ENCODE measurements at regions not wholly inside any gene's neighbourhood (a gene's known extent, or its start where the extent isn't known, plus 50 kb on each side); places are given as distances from the start of the nearest gene placed in this dataset.
"Not testable (repeated sequence)": the region's sequence is repeated elsewhere in the genome, so short reads cannot be mapped to it uniquely, and the experiment has no call there.

DNA sequence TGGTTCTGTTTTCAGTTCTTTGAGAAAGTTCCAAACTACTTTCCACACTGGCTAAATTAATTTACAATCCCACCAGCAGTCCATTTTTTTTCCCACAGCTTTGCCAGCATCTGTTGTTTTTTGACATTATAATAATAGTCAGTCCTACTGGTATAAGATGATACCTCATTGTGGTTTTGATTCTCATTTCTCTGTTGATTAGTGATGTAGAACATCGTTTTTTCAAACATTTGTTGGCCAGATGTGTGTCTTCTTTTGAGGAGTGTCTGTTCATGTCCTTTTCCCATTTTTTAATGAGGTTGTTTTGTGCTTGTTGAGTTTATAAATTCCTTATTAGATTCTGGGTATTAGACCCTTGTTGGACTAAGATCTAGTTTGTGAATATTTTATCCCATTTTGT is 376.8 kb upstream of the NT5C1B start:
- H3K4me1 ChIP-seq (ENCODE audit: control insufficient read depth, insufficient read depth, low read length, poor library complexity, severe bottlenecking) = no peaks in the 10 kb centered on the region
- WGBS, 2 experiments (ENCODE audit: insufficient coverage in 2 of 2) = 38 to 60% methylated on average over 1 of the region's 1 CpG
- H3K36me3 ChIP-seq (ENCODE audit: control insufficient read depth, insufficient read depth, low read length) = no peaks in the 10 kb centered on the region
- no peak overlapping the region for H3K27ac ChIP-seq (ENCODE audit: low read depth, low read length, severe bottlenecking)
- no peak overlapping the region for H3K4me3 ChIP-seq (ENCODE audit: extremely low read depth, insufficient read depth, low read length, poor library complexity, severe bottlenecking)
- H3K9me3 ChIP-seq (ENCODE audit: control insufficient read depth, low read length) = no peaks in the 10 kb centered on the region

DNA sequence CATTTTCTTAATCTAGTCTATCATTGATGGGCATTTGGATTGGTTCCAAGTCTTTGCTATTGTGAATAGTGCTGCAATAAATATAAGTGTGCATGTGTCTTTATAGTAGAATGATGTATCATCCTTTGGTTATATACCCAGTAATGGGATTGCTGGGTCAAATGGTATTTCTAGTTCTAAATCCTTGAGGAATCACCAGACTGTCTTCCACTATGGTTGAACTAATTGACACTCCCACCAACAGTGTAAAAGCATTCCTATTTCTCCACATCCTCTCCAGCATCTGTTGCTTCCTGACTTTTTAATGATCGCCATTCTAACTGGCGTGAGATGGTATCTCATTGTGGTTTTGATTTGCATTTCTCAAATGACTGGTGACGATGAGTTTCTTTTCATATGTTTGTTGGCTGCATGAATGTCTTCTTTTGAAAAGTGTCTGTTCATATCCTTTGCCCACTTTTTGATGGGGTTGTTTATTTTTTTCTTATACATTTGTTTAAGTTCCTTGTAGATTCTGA is 374.4 kb upstream of the NT5C1B start:
- WGBS, 2 experiments (ENCODE audit: insufficient coverage in 2 of 2) = 70 to 100% methylated on average over 1 to 2 of the region's 3 CpGs
- not testable (repeated sequence) for H3K36me3 ChIP-seq (ENCODE audit: control insufficient read depth, insufficient read depth, low read length); H3K9me3 ChIP-seq (ENCODE audit: control insufficient read depth, low read length); H3K27ac ChIP-seq (ENCODE audit: low read depth, low read length, severe bottlenecking); H3K4me3 ChIP-seq (ENCODE audit: extremely low read depth, insufficient read depth, low read length, poor library complexity, severe bottlenecking); H3K4me1 ChIP-seq (ENCODE audit: control insufficient read depth, insufficient read depth, low read length, poor library complexity, severe bottlenecking)

DNA sequence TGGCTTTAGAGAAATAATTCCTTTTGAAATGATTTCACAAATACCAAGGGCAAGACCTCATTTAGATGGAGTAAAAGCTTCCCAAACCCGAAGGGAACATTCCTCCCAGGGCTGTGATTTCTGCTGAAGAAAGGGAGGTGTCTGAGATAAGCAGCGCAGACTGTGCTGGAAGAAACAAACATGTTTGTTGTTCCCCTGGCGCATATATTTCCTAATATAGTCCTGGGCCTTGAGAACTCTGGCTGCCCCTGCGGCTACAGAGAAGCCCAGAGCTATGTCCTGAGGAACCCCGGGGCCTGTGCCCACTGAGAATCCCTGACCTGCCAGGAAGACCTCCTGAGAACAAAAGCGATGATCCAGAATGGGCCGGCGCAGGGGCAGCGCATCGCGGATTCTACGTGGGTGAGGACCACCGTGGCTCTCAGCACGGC is 372.6 kb upstream of the NT5C1B start:
- WGBS, 2 experiments (ENCODE audit: insufficient coverage in 2 of 2) = 94 to 96% methylated on average over 9 to 13 of the region's 14 CpGs
- no peak overlapping the region for H3K27ac ChIP-seq (ENCODE audit: low read depth, low read length, severe bottlenecking)
- no peaks in the 10 kb centered on the region for H3K36me3 ChIP-seq (ENCODE audit: control insufficient read depth, insufficient read depth, low read length)
- no peaks in the 10 kb centered on the region for H3K9me3 ChIP-seq (ENCODE audit: control insufficient read depth, low read length)
- no peak overlapping the region for H3K4me3 ChIP-seq (ENCODE audit: extremely low read depth, insufficient read depth, low read length, poor library complexity, severe bottlenecking)
- no peaks in the 10 kb centered on the region for H3K4me1 ChIP-seq (ENCODE audit: control insufficient read depth, insufficient read depth, low read length, poor library complexity, severe bottlenecking)

DNA sequence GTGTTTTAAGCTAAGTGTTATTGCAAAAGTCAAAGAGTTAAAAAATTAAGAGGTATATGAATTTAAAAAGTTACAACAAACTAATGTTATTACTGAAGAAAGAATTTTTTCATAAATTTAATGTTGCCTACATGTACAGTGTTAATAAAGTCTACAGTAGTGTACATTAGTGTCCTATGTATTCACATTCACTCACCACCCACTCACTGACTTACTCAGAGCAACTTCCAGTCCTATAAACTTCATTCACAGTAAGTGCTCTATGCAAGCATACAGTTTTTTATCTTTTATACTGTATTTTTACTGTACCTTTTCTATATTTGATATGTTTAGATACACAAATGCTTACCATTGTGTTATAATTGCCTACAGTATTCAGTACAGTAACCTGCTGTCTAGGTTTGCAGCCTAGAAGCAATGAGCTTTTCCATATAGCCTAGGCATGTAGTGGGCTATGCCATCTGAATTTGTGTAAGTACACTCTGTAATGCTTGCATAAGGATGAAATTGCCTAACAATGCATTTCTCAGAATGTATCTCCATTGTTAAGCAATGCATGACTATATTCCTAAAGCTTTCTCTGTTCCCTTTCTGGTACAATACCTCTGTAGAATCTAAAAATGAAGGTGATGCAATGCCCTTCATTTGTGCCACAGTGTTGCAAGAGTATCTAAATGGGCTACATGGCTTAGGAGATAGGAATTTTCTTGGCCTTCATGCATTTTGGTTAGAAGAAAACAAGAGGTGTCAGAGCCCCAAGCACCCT is 370.8 kb upstream of the NT5C1B start:
- Histone ChIP-seq H3K4me1 (ENCODE audit: control insufficient read depth, insufficient read depth, low read length, poor library complexity, severe bottlenecking) (no peaks in the 10 kb centered on the region), H3K4me3 (ENCODE audit: extremely low read depth, insufficient read depth, low read length, poor library complexity, severe bottlenecking) (no peak overlapping the region), H3K9me3 (ENCODE audit: control insufficient read depth, low read length) (no peaks in the 10 kb centered on the region), H3K36me3 (ENCODE audit: control insufficient read depth, insufficient read depth, low read length) (no peaks in the 10 kb centered on the region), H3K27ac (ENCODE audit: low read depth, low read length, severe bottlenecking) (no peak overlapping the region)

DNA sequence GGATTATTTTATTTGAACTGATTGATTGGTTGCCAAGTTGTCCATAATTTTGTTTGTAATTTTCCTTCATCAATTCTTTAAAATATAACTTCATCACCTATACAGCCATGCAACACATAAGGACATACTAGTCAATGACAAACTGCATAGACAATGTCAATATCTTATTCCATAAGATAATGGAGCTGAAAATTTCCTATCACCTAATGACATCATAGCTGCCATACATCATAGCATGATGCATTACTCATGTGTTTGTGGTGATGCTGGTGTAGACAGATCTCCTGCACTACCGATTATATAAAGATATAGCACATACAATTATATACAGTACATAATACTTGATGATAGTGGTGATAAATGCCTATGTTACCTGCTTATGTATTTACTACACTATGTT is 369.8 kb upstream of the NT5C1B start:
- Histone ChIP-seq H3K27ac (ENCODE audit: low read depth, low read length, severe bottlenecking) (no peak overlapping the region), H3K9me3 (ENCODE audit: control insufficient read depth, low read length) (no peaks in the 10 kb centered on the region), H3K4me1 (ENCODE audit: control insufficient read depth, insufficient read depth, low read length, poor library complexity, severe bottlenecking) (no peaks in the 10 kb centered on the region), H3K36me3 (ENCODE audit: control insufficient read depth, insufficient read depth, low read length) (no peaks in the 10 kb centered on the region), H3K4me3 (ENCODE audit: extremely low read depth, insufficient read depth, low read length, poor library complexity, severe bottlenecking) (no peak overlapping the region)
- no CpG with 5 or more reads among the region's 1 CpG for WGBS, 2 experiments (ENCODE audit: insufficient coverage in 2 of 2)

DNA sequence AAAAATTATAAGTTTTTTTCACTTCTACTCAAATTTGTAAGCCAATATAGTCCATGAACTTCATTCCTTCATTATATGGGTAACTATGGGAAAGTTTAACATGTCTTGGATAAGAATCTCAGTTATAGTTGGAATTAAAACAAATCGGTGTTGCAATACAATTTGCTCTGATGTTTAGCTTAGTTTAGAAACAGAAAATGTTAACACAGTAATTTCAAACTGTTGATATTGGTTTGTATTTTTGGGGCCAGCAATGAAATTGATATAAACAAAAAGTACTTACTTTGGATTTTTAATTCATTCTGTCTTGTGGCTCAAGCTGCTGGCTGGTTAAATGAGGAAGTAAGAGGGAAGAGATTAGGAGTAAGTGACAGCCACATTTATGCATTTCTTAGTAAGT is 368.5 kb upstream of the NT5C1B start:
- Histone ChIP-seq H3K9me3 (ENCODE audit: control insufficient read depth, low read length) (no peaks in the 10 kb centered on the region), H3K4me1 (ENCODE audit: control insufficient read depth, insufficient read depth, low read length, poor library complexity, severe bottlenecking) (no peaks in the 10 kb centered on the region), H3K36me3 (ENCODE audit: control insufficient read depth, insufficient read depth, low read length) (no peaks in the 10 kb centered on the region), H3K27ac (ENCODE audit: low read depth, low read length, severe bottlenecking) (no peak overlapping the region), H3K4me3 (ENCODE audit: extremely low read depth, insufficient read depth, low read length, poor library complexity, severe bottlenecking) (no peak overlapping the region)
- WGBS, 2 experiments (ENCODE audit: insufficient coverage in 2 of 2) = 100% methylated on average over 1 of the region's 1 CpG; no CpG with 5 or more reads in 1 of the 2 experiments

DNA sequence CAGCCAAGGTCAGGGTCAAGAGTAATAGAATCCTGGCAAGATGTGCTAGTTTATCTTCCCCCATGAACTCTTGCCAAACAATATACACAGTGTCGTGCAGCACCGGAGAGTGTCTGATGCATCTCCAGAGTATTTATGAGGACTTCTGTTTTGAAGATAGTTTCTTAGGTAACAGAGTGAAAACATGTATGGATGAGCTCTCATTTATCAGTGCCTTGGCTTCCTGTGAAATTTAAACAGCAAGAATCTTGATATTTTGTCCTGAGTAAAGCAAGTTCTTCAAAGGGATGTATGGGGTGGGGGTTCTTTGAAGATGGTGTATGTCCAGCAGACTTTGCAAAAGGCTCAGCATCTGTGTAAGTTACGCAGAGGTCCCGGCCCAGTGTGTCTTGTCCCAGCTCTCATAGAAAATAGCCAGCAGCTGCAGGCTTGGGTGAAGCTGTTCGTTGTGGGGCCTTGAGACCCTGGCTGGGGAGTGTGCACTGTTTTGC is 361.0 kb upstream of the NT5C1B start:
- peak overlapping the region; percentile 41 for H3K27ac ChIP-seq (ENCODE audit: low read depth, low read length, severe bottlenecking)
- H3K9me3 ChIP-seq (ENCODE audit: control insufficient read depth, low read length) = no peaks in the 10 kb centered on the region
- no peaks in the 10 kb centered on the region for H3K36me3 ChIP-seq (ENCODE audit: control insufficient read depth, insufficient read depth, low read length)
- no peak overlapping the region for H3K4me3 ChIP-seq (ENCODE audit: extremely low read depth, insufficient read depth, low read length, poor library complexity, severe bottlenecking)
- peaks cover 6% of the 10 kb centered on the region for H3K4me1 ChIP-seq (ENCODE audit: control insufficient read depth, insufficient read depth, low read length, poor library complexity, severe bottlenecking)
- WGBS, 2 experiments (ENCODE audit: insufficient coverage in 2 of 2) = 83 to 93% methylated on average over 3 to 4 of the region's 5 CpGs

DNA sequence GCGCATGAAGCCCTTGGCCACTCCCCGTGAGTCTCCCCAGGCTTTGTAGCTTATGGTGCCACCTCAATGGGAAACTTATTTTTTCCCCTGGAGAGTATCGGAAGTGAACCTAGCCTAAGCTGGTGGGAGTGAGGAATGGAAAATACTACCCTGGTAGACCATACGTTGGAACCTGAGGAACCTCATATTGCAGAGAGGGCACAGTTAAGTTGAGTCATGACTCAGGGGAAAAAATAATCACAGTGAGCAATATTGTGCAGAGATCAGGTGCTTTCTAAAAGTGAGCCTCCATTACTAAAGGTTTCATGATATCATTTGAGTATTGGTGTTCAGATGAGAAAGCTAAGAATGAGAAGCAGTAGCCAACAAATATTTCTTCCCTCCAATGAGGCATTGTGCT is 360.5 kb upstream of the NT5C1B start:
- no peak overlapping the region for H3K27ac ChIP-seq (ENCODE audit: low read depth, low read length, severe bottlenecking)
- no peak overlapping the region for H3K4me3 ChIP-seq (ENCODE audit: extremely low read depth, insufficient read depth, low read length, poor library complexity, severe bottlenecking)
- peaks cover 6% of the 10 kb centered on the region for H3K4me1 ChIP-seq (ENCODE audit: control insufficient read depth, insufficient read depth, low read length, poor library complexity, severe bottlenecking)
- no peaks in the 10 kb centered on the region for H3K9me3 ChIP-seq (ENCODE audit: control insufficient read depth, low read length)
- no peaks in the 10 kb centered on the region for H3K36me3 ChIP-seq (ENCODE audit: control insufficient read depth, insufficient read depth, low read length)
- WGBS, 2 experiments (ENCODE audit: insufficient coverage in 2 of 2) = 93 to 96% methylated on average over 3 to 4 of the region's 4 CpGs

DNA sequence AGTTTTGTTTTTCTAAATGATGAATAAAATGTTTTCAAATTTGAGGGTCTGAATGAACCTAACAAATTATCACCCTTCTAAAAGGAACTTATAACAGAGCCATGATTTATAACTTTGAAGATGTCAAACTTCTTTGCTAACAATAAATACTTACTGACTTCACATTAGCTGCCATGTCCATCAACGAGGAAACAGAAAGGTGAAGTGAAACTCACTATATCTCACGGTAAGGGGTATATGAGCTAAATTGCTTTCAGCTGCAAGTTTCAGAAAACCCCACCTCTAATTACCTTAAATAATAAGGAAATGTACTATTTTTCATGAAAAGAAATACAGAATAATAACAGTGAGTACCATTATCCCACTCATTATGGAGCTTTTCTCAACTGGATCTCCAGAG is 350.8 kb upstream of the NT5C1B start:
- Histone ChIP-seq H3K27ac (ENCODE audit: low read depth, low read length, severe bottlenecking) (no peak overlapping the region), H3K4me3 (ENCODE audit: extremely low read depth, insufficient read depth, low read length, poor library complexity, severe bottlenecking) (no peak overlapping the region), H3K36me3 (ENCODE audit: control insufficient read depth, insufficient read depth, low read length) (no peaks in the 10 kb centered on the region), H3K9me3 (ENCODE audit: control insufficient read depth, low read length) (no peaks in the 10 kb centered on the region), H3K4me1 (ENCODE audit: control insufficient read depth, insufficient read depth, low read length, poor library complexity, severe bottlenecking) (no peaks in the 10 kb centered on the region)
- no CpG with 5 or more reads among the region's 2 CpGs for WGBS, 2 experiments (ENCODE audit: insufficient coverage in 2 of 2)

DNA sequence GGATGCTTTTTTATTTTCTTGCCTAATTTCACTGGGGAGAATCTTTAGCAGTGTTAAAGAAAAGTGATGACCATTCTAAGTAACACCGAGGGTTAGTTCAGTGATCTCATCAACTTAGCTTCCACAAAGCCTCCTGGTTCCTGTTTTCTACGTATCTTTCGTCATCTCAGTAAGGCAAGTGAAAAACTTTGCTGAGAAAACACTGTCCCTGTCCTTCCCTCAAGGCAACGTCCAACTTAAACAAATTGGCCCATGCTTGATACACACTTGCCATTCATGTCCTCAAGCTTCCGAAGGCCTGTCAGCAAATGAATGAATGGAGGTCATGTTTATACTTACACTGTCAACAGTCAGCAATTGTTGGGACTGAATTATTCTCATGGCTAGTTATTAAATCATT is 350.4 kb upstream of the NT5C1B start:
- WGBS, 2 experiments (ENCODE audit: insufficient coverage in 2 of 2) = 70% methylated on average over 2 of the region's 5 CpGs; no CpG with 5 or more reads in 1 of the 2 experiments
- not testable (repeated sequence) for H3K36me3 ChIP-seq (ENCODE audit: control insufficient read depth, insufficient read depth, low read length); H3K4me1 ChIP-seq (ENCODE audit: control insufficient read depth, insufficient read depth, low read length, poor library complexity, severe bottlenecking); H3K4me3 ChIP-seq (ENCODE audit: extremely low read depth, insufficient read depth, low read length, poor library complexity, severe bottlenecking); H3K27ac ChIP-seq (ENCODE audit: low read depth, low read length, severe bottlenecking); H3K9me3 ChIP-seq (ENCODE audit: control insufficient read depth, low read length)

DNA sequence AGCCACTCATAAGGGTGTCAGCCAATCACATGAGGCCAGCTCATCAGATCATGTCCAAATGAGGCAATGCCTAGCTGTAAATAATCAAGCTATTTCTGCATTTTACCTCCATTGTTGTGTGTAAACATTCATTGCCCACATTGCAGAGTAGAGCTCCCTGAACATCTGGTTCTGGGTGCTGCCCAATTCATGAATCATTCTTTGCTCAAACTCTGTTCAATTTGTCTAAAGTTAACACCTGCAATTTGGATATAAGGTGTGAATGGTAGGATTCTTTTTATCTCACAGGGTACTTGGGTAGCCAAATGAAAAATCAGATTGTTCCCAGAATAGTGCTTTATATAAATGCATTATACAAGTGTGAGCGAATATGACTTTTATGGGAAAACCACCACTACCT is 345.5 kb upstream of the NT5C1B start:
- H3K4me3 ChIP-seq (ENCODE audit: extremely low read depth, insufficient read depth, low read length, poor library complexity, severe bottlenecking) = no peak overlapping the region
- no peak overlapping the region for H3K27ac ChIP-seq (ENCODE audit: low read depth, low read length, severe bottlenecking)
- no CpG with 5 or more reads among the region's 1 CpG for WGBS, 2 experiments (ENCODE audit: insufficient coverage in 2 of 2)
- H3K9me3 ChIP-seq (ENCODE audit: control insufficient read depth, low read length) = no peaks in the 10 kb centered on the region
- H3K4me1 ChIP-seq (ENCODE audit: control insufficient read depth, insufficient read depth, low read length, poor library complexity, severe bottlenecking) = no peaks in the 10 kb centered on the region
- no peaks in the 10 kb centered on the region for H3K36me3 ChIP-seq (ENCODE audit: control insufficient read depth, insufficient read depth, low read length)
